ENCODE measurements at regions not wholly inside any gene's neighbourhood (a gene's known extent, or its start where the extent isn't known, plus 50 kb on each side); places are given as distances from the start of the nearest gene placed in this dataset.

DNA sequence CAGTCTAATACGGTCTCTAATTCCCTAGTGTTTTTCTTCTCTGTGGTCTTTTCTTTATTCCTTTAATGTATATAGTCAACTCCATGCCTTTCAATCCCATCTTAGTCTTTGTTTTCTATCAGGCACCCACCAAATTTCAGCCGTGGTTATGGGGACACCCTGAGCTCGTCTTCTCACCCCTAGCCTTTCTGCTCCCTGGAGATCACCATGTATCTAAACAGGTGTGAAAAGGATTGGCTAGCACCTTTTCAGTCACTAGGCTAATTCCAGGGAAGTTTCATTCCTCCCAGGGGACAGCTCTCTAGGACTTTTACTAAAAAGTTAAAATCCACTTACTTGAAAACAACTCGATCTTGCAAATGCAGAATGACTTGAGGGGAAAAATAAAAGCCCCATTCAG, 291.3 kb downstream of the ETNK1 start:
- no TSS peak for BruUV-seq (replicated peaks)
- H3K9me3 Mint-ChIP-seq (ENCODE audit: low read depth, unreplicated experiment) = no peaks in the 10 kb centered on the region
- peaks cover 84% of the 10 kb centered on the region for H3K27me3 Mint-ChIP-seq (ENCODE audit: unreplicated experiment)
- DNase-seq = no peak
- TF ChIP-seq, protein P1, sequence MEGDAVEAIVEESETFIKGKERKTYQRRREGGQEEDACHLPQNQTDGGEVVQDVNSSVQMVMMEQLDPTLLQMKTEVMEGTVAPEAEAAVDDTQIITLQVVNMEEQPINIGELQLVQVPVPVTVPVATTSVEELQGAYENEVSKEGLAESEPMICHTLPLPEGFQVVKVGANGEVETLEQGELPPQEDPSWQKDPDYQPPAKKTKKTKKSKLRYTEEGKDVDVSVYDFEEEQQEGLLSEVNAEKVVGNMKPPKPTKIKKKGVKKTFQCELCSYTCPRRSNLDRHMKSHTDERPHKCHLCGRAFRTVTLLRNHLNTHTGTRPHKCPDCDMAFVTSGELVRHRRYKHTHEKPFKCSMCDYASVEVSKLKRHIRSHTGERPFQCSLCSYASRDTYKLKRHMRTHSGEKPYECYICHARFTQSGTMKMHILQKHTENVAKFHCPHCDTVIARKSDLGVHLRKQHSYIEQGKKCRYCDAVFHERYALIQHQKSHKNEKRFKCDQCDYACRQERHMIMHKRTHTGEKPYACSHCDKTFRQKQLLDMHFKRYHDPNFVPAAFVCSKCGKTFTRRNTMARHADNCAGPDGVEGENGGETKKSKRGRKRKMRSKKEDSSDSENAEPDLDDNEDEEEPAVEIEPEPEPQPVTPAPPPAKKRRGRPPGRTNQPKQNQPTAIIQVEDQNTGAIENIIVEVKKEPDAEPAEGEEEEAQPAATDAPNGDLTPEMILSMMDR (IDR thresholded peaks at IDR 0.05; ENCODE audit: unreplicated experiment) = no peak
- H3K27ac Mint-ChIP-seq (ENCODE audit: unreplicated experiment) = no peak overlapping the region
- H3K36me3 Mint-ChIP-seq (ENCODE audit: insufficient read depth, unreplicated experiment) = no peaks in the 10 kb centered on the region
- no peaks in the 10 kb centered on the region for H3K4me1 Mint-ChIP-seq (ENCODE audit: low read depth, unreplicated experiment)
- intact Hi-C loops (cut with micrococcal nuclease; ENCODE audit: unreplicated experiment) = no loop called here
- CTCF ChIA-PET = interaction anchor here (0.5 kb wide), 1 partner anchor 13 kb away, joined by 3 read pairs; no protein-coding TSS in a partner anchor
- no peak overlapping the region for H3K4me3 Mint-ChIP-seq (ENCODE audit: low read depth, unreplicated experiment)

DNA sequence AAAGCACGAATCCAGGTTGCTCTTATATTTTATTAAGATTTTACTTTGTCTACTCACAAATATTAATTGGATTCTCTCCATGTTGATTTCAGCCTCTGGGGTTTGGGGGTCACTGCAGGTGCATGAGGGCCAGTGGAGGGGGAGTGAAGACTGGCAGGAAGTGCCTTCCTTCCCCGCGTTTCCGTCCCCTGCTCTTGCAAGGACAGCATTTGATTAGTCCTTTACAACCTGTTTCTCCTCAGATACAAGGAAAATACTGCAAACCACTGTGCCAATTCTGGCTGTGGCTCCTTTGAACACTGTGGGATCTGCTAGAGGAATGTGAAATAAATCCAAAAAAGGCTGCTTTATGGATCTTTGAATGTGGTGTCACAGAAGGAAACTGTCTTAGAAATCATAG, 291.8 kb downstream of the ETNK1 start:
- no TSS peak for BruUV-seq (replicated peaks)
- Mint-ChIP-seq H3K4me3 (ENCODE audit: low read depth, unreplicated experiment) (no peak overlapping the region), H3K4me1 (ENCODE audit: low read depth, unreplicated experiment) (no peaks in the 10 kb centered on the region), H3K9me3 (ENCODE audit: low read depth, unreplicated experiment) (no peaks in the 10 kb centered on the region), H3K36me3 (ENCODE audit: insufficient read depth, unreplicated experiment) (no peaks in the 10 kb centered on the region), H3K27ac (ENCODE audit: unreplicated experiment) (no peak overlapping the region), H3K27me3 (ENCODE audit: unreplicated experiment) (peaks cover 88% of the 10 kb centered on the region)
- CTCF ChIA-PET = no interaction called here
- TF ChIP-seq, protein P1 (IDR thresholded peaks at IDR 0.05; ENCODE audit: unreplicated experiment) = no peak
- no peak for DNase-seq
- intact Hi-C loops (cut with micrococcal nuclease; ENCODE audit: unreplicated experiment) = no loop called here

DNA sequence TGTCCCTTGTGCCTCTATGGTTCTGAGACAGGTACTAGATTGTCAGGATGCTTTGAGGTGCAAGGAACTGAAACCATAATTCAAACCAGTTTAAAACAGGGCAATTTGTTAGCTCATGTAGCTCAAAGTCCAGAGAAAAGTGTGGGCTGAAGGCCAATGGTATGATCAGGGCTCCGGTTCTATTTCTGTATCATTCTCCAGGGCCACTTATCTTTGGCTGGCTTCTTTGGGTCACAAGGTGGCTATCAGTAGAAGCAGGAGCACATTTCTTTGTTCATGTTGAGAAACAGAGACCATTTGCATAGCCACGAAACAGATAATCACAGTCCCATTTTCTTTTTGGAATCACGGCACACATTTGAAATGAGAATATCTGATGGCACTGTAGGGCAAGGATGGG, 294.9 kb downstream of the ETNK1 start:
- BruUV-seq (replicated peaks) = no TSS peak
- no peaks in the 10 kb centered on the region for H3K9me3 Mint-ChIP-seq (ENCODE audit: low read depth, unreplicated experiment)
- TF ChIP-seq, protein P1 (IDR thresholded peaks at IDR 0.05; ENCODE audit: unreplicated experiment) = no peak
- intact Hi-C loops (cut with micrococcal nuclease; ENCODE audit: unreplicated experiment) = no loop called here
- H3K36me3 Mint-ChIP-seq (ENCODE audit: insufficient read depth, unreplicated experiment) = no peaks in the 10 kb centered on the region
- H3K4me3 Mint-ChIP-seq (ENCODE audit: low read depth, unreplicated experiment) = no peak overlapping the region
- peaks cover 58% of the 10 kb centered on the region for H3K27me3 Mint-ChIP-seq (ENCODE audit: unreplicated experiment)
- DNase-seq = no peak
- CTCF ChIA-PET = no interaction called here
- H3K27ac Mint-ChIP-seq (ENCODE audit: unreplicated experiment) = no peak overlapping the region
- H3K4me1 Mint-ChIP-seq (ENCODE audit: low read depth, unreplicated experiment) = no peaks in the 10 kb centered on the region

DNA sequence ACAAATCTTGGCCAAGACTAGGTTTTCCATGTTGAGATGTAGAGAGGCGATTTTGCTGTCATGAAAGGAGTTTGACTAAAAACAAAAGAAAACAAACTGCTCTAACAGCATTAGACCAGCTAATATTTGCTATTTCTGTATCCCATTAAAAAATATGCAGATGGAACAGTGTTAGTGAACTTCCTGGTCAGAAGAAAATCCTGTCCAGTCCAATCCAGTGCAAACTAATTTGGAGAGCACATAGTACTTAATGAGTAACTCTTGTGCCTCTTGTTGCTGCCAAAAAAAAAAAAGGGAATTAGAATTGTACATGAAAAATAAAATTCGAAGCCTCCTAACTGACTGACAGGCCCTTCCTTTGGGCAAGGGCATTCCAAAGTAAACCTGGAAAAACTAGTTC, 298.8 kb downstream of the ETNK1 start:
- Mint-ChIP-seq H3K27me3 (ENCODE audit: unreplicated experiment) (peaks cover 30% of the 10 kb centered on the region), H3K4me1 (ENCODE audit: low read depth, unreplicated experiment) (no peaks in the 10 kb centered on the region), H3K4me3 (ENCODE audit: low read depth, unreplicated experiment) (no peak overlapping the region), H3K9me3 (ENCODE audit: low read depth, unreplicated experiment) (no peaks in the 10 kb centered on the region), H3K27ac (ENCODE audit: unreplicated experiment) (no peak overlapping the region), H3K36me3 (ENCODE audit: insufficient read depth, unreplicated experiment) (no peaks in the 10 kb centered on the region)
- intact Hi-C loops (cut with micrococcal nuclease; ENCODE audit: unreplicated experiment) = no loop called here
- BruUV-seq (replicated peaks) = no TSS peak
- TF ChIP-seq, protein P1 (IDR thresholded peaks at IDR 0.05; ENCODE audit: unreplicated experiment) = no peak
- CTCF ChIA-PET = interaction anchor here (0.7 kb wide), 1 partner anchor 119 kb away, joined by 4 read pairs; no protein-coding TSS in a partner anchor
- DNase-seq = no peak

Measured in Calu3 (cell line).